ENCODE measurements at regions not wholly inside any gene's neighbourhood (a gene's known extent, or its start where the extent isn't known, plus 50 kb on each side); places are given as distances from the start of the nearest gene placed in this dataset.
A peak's percentile ranks its signal among the peaks of the same experiment; 100 is the strongest.

DNA sequence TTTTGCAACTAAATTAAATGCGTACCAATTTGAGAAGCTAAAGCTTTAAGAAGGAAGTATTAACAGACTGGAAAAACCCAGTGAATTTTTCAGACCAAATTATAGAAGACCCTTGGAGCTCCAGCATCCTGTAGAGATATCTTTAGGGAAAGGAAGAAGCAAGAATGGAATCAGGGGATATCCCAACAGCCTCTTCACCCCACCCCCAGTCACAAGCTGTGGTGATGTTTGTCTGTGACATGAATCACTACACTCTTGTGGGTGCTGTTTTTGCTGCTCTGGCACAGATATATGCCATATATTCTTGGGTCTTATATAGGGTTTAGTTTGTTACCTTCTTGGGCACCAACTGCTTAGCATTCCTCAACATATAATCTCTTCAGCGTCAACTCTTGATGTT, 78.5 kb upstream of the BCL6 start:
- DNase-seq: no peak

DNA sequence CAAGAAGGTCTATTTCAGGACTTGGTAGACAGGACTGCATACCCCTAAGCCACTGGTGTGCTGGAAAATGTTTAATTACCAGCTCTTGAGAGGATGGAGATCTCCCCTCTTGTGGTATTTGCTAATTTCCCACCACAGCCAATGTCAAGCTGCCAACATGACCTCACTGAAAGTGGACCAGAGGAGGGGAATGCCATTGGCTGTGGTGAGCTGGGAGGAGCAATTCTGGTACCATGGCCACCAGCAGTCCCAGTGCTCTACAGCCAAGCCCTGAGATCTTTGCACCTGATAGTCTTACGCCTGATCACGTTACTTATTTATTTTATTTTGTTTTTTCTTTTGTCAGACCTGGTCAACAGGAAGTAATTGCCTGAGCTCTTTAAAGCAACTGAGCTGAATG, 82.5 kb upstream of the BCL6 start:
- DNase-seq: no peak

DNA sequence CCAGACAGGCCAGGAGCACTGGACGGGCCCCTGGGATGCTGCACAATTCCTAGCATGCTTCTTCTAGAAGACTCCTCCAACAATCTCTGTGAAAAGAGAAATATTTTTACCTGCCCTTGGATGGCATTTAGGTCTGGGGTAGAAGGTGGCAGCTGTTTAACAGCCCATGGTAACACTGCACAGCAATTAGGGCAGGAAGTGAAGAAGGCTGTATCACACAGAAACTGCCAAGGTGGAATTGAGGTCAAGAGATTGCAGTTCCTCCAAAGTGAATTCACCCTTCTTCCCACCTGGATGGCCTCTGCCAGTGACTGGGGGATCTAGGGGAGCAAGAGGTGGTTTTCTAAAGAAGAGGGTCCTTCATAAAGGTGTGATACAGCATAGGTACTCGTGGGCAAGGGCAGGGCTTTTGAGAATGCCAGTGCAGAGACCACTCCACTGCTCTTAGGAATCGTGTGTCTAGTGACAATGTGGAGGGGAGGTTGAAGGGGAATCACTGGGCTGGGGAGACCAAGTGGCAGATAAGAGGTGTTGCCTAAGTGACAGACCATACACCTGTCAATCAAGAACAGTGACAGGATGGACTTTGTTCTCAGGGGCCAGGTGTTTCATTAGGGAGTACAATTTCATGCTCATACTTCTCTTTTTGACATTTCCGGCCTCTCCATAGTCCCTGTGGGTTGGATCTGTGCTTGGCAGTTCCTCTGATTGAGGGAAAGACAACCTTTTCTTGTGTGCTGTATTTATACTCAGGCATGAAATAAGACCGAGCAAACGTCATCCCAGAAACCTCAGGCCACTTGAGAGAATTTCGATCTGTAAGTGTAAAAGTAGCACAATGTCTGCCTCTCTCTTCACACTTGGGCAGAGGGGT, 83.5 kb upstream of the BCL6 start:
- DNase-seq: no peak

DNA sequence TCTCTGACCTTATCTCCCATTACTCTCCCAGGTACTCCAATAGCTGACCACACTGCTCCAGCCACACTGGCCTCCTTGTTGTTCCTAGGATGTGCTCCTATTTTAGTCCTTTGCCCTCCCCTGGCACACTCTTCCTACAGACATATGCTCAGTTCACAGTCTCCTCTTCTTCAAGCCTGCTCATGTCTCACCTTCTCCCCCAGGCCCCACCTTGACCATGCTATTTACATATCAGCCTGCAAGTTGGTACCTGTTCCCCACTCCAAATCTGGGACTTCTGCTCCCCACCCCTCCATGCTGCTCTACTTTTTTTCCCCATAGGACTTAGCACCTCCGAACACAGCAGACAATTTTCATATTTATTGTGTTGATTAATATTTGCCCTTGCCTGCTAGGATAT, 84.9 kb upstream of the BCL6 start:
- DNase-seq: no peak

DNA sequence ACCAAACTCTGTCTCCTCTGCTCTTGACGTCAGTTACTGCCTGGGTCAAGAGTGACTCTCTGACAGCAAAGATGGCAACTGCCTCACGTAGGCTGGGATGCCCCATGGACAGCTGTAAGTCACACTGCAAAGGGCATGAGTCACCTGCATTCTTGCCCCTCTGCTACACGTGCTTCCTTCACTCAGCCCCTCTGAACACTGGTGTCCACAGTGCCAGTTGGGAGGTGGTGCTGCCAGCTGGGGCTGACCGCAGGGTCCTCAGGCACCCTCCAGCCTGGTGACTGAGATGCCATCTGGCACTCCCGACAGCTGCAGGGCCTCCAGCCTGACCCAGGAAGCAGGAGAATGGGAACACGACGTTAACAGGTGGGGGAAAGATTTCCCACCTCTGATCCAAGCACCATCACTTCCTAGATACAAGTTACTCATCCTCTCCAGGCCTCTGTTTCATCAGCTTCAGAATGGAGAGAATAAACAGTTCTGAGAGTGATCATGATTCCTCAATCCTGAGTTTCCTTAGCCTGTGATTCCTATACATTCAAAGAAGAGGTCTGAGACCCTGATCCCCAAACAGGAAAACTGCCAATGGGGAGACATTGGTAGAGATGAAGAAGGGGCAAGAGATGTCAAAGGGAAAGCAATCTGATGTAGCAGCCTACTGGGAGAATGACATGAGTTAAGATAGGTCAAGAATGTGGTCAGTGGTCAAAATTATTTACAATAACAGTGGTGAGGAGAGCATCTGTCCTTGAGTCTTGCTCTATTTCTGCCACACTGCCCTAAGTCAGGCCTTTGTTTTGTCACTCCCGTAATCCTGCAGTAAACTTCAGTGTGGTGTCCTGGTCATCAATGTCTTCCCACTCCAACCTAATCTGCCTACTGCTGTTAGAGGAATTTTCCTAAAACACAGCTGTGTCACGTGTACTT, 86.1 kb upstream of the BCL6 start:
- DNase-seq: no peak

DNA sequence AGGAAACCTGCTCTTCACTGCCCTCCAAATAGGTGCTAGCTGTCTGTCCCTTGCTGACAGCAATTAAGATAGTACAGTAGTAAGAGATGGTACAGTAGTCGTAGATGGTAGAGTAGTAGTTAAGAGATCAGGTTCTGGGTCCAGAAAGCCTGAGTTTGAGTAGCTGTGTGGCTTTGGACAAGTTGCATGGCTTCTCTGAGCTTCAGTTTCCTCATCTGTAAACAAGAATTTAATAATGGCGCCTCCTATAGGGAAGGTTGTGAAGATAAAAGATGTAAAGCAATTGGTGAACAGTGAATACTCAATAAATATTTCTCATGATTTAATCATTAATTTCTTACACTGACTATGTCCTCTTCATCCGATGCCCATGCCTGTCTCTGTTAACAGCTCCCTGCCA, 86.9 kb upstream of the BCL6 start:
- DNase-seq: no peak

DNA sequence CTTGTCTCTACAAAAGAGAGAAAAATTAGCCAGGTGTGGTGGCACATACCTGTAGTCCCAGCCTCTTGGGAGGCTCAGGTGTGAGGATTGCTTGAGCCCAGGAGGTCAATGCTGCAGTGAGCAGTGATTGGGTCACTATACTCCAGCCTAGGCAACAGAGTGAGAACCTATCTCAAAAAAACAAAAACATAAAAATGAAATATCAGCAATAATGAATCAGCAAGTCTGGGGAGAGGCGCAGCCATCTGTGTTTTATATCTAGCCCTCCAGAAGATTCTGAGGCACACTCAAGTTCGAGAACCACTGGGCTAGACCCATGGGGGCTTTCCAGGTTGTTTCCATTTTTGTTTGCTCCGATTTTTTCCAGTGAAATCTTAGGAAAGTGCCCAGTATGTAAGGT, 88.1 kb upstream of the BCL6 start:
- DNase-seq: no peak

DNA sequence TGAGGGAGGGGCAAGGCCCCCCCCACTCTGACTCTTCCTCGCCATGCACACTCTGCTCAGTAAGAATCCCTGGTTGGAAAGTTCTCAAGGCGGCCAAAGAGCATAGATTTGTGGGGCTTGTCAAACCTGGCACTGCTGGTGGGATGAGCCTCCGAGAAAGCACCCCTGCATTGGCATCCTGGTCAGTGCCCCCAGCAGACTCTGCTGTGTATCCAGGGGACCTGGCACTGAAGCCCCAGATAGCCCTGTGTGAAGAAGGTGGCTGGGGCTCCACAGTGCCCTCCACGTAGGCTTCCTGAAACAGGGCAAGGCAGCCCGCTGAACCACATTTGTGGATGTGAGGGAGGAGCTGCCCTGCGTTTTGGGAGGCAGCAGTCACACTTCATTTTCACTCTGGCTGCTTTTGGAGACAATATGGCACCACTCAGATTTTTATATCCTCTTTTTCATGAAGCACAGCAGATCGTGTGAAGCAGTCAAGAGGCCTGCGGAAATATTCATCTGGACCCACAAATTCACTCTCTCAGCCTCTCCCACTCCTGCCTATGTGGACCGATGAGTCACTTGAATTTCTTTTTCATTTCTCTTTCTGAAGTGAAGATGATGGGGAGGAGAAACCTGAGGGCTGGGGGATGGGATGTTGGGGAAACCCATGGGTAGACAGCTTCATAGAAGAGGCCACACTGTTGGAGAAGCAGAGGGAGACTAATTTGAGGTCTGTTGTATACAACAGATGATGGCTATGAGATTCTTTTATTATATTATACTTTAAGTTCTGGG, 88.7 kb upstream of the BCL6 start:
- DNase-seq: peak; percentile 22

DNA sequence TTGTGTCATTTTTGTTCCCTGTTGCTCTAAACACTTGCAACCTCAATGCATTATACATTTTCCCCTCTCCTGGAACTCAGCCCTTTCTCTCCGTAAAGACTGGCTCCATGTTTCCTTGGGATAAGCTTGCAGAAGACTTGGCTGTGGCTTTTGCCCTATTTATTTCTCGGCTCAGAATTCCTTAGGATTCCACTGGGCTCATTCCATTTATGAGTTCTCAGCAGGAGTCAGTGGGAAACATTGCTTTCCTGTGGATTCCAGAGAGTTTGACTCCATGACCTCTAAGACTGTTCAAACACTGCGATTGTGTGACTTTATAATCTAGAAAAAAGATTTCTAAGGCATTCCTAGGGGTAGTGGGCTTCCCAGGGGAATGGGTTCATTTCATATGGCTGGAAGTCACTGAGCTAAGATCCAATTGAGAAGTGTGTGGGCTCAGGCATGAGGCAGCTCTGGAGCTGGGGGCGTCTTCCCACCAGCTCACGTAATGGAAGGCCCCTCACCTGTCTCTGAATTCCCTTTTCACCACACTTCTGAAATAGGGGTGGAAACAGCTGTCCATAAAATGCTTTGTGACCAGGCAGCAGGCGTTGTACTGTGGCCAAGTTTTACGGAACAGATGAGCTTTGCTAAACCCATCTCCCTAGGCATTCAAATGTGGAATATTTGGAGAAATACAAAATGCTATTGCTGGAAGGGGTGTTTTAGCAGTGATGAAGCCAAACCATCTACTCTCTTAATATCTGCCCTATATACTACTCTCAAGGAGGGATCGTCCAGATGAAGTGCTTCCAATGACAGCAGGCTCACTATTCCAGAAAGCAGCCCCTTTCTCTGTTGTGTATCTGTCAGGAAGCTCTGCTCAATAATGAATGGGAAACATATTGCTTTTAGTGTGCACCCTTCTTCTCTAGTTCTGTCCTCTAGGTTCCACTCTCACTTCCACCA, 91.8 kb upstream of the BCL6 start:
- no peak for DNase-seq

DNA sequence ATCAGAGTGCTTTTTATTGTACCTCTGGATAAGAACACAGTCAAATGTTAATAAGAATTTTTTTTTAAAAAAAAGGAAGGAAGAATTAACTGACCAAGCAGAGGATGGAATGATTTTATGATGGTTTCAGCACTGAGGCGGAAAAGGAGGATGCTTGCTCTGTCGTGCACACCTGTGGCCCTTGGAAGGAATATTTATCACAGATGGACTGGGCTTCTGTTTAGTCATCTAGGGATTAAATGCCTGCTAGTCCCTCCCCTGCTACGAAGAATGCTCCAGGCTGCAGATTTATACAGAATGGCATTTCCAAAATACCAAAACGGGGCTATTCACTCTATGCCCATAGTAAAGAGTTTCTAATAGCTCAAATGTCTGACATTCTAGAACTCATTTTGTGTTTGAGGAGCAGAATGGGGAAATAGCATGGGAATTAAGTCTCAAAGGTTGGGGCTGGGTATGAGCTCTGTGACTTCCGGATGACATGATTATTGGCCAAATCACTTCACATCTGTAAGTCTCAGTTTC, 92.8 kb upstream of the BCL6 start:
- no peak for DNase-seq

DNA sequence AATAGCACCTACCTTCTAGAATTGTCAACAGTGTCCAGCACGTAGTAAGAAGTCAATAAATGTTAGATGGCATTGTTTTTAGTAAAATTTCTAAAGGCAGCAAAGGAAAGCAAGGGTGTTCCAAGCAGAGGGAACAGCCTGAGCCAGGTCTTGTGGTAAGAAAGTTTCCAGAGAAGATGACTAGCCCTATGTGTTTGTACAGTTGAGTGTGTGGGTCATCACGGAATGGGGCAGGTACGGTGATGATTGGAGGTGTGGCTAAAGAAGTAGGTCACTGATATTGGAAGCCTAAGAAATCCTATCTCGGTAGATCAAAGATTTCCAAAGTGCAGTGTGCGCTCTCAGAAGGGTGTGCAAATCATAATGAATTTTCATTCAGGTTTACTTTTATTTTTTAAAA, 94.2 kb upstream of the BCL6 start:
- no peak for DNase-seq

DNA sequence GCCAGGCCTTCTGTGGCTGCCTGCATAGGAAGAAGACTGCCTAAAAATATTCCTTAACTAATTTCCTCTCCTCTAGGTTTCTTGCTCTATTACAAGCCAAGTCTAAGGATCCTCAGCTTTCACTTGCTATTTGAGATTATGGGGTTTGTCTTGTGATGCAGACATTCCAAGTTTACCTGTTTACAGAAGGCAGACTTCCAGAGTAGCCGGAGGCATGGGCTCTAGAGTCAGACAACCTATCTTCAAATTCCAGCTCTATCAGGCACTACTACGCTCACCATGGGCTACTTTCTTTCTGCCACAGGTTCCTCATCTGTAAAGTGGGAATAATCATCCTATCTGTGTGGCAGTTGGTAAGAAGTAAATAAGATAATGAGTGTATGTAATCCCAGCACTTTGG, 95.6 kb upstream of the BCL6 start:
- DNase-seq: no peak

DNA sequence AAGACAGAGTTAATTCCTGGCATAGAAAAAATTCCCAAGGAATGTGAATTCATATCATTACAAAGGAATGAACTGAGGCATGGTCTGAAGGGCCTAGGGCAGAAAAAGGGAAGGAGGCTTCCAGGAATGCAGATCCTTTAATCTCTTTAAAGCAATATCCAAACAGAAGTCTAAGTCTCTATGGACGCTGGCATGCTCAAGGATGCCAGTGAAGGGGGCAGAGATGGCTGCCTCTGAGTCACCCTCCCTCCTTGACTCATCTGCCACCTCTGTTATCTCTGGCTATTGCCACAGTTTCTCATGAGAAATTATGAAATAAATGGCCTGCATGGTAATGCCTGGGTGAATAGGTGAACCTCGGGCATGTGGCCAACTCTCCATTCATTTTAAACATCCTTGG, 96.3 kb upstream of the BCL6 start:
- peak; percentile 20 for DNase-seq

DNA sequence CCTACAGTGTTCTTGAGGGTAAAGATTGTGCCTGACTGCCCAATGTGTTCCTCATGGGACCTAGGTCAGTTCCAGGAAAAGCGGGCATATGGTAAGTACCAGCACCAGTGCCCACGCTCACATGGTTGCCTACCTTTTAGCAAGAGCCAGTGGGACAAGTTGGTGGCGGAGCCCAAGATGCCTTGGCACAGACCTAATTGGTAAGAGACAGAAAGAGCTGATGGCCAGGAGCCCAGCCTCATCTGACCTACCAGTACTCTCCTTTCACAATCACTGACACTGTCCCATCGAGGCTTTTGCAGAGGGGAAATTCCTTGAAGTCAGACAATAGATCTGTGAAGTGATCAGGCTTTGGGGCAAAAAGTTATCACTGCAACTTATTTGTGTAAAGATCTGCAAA, 98.4 kb upstream of the BCL6 start:
- no peak for DNase-seq

DNA sequence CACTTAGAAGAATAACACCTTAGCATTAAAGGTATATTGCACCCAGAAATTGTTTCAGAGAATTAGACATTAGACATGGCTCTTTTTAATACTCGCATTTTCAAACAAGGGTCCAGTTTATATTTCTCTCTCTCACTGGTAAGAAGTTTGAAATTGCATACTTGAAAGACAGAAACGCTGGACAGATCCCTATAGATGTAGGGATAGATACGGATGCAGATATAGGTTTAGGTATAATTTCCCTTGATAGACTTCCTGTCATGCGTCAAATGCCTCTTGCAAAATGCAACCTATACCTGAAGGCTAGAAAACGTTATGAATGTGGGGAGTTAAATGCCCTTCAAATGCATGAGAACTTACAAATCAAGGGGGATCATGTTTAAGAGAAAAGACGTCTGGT, 99.4 kb upstream of the BCL6 start:
- no peak for DNase-seq

DNA sequence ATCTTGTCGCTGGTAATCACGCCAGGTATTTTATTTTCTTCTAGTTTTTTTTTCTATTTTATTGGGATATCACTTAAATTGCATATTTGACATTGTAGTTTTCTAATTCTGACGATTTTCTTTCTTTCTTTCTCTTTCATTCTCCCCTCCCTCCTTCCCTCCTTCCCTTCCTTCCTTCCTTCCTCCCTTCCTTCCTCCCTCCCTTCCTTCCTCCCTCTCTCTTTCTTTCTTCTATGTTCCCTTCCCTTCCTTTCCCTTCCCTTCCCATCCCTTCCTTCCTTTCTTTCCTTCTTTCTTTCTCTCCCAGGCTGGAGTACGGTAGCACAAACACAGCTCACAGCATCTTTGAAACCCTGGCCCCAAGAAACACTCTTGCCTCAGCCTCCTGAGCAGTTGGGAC, 100.6 kb upstream of the BCL6 start:
- DNase-seq: no peak

DNA sequence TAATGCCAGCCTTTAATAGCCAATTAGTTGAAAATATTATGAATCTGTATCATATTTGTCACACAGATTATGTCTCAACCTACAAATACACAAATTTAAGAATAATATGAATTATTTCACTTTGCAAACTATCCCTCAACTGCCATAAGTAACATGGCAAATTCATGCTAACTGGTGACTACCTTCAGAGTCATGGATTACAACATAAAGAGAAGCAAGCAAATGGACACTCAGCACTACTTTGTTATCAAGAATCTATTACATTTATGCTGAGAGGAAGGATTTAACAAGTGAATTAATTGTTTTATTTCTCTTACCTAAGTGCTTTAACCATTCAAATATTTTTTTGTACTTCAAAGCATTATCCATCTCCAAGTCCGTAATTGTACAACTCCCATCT, 103.1 kb upstream of the BCL6 start:
- DNase-seq: no peak

DNA sequence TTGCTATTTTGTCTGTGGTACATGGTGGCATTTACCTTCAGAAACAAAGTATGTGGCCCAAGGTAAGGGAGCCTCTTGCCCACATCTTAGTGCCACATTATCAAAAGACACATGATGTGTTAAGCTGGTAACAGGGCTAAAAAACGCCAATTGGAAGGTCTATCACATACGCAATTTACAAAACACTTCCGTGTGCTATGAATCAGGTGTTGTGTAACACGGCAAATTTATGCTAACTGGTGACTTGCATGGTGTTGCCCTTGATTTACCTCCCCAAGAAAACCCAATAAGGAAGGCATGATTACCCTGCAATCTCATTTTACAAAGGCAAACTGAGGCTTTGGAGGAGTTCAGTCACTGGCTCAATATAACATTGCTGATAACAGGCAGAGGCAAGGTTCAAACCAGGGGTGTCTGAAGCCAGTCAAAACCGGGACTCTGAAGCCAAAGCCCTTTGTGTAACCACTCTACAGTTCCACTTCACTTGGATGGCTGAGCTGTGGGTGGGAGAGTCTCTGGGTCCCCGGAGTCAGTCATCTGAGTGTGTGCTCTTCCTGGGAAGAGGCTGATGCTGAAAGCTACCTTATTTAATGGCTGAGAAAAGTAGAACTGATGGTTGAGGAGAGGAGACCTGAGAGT, 103.9 kb upstream of the BCL6 start:
- DNase-seq: no peak

DNA sequence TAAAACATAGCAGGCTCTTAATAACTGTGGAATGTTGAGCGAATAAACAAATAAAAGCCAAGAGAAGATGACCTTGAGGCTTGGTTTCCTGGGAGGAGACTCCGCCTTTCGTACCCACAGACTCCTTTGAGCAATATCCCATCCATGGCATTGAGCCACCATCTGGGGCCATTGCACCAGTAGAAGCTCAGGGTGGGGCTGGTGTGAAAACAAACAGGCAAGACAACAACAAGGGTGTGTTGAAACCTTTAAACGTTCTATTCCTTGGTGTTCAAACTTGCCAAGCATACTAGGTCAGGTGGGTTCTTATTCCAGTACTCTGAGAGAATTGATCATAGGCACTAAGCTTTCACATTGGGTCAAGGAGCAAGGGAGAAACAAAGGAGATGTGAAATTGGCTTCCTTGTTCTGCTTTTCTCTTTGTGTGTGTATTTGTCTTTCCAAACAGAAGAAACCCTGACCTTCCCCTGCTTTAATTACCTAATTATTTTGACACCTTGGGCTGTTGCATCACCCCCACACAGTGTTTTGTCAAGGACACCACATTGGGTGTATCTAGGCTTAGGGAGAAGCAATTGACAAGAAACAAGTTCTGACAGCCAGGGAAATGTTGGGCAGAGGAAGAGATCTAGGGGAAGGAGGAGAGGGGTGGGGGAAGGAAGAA, 105.1 kb upstream of the BCL6 start:
- DNase-seq: no peak

DNA sequence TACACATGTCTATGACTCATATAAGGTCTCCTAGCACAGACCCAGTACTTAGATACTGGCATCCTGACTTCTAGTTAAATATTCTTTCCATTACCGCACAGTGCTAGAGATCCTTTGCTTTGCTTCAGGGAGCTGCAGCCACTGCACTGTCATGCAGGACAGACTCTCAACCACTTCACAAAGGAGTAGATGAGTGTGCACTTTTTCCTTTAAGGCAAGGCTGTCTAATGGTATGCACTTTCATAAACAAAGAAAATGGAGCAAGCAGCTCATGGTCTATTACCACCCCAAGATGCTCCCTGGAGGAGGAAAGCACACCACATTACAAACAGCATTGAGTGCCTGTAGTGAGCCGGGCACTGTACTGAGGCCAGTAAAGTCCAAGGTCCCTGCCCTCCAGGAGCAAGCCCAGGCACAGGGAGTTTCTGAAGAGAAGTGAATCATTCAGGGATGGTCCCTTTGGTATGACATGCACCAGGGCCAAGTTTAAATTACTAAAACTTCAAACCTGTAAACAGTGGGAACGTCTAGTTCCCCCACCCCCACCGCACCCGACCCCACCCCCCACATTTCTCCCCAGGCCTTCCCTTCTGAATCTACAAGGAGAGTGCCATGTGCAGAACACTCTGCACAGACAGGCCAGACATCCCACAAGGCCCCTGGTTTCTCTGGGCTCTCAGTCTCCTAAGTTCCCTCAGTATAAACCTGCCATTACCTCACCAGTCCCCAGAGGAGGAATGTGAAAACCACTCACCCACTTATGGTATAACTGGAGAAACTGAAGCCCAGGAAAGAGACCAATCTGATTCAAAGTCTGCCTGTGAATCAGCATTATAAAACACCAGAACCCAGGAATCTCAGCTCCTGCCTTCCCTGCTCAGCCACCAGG, 107.8 kb upstream of the BCL6 start:
- DNase-seq: no peak

All from stimulated activated CD4-positive, alpha-beta T cell treated with anti-CD3 and anti-CD28 coated beads, Interleukin-1b, Interleukin-23, amount 100 ng/mL, for 48 hours (primary cell).